Erythroblast (primary cell): ENCODE measurements at regions not wholly inside any gene's neighbourhood (a gene's known extent, or its start where the extent isn't known, plus 50 kb on each side); places are given as distances from the start of the nearest gene placed in this dataset.

Experiments used
- GATA1 ChIP-seq: IDR thresholded peaks from 2 replicates; pipeline ENCODE4 v1.6.1; 2011; ENCODE audit warnings: low read depth, mild to moderate bottlenecking, control low read depth, low read length, moderate library complexity
- POLR2A ChIP-seq: IDR thresholded peaks from 2 replicates; pipeline ENCODE4 v1.6.1; 2011; ENCODE audit warnings: mild to moderate bottlenecking, low read length

DNA sequence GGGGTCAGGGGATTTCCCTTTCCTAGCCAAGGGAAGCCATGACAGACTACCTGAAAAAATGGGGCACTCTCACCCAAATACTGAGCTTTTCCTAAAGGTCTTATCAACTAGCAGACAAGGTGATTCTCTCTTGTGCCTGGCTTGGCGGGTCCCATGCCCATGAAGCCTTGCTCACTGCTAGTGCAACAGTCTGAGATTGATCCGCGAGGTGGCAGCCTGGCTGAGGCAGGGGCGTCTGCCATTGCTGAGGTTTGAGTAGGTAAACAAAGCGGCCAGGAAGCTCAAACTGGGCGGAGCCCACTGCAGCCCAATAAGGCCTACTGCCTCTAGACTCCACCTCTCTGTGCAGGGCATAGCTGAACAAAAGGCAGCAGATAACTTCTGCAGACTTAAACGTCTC, 152.6 kb upstream of the PMFBP1 start:
- TF ChIP-seq POLR2A: no peak
- no peak for TF ChIP-seq GATA1
